ENCODE measurements at regions not wholly inside any gene's neighbourhood (a gene's known extent, or its start where the extent isn't known, plus 50 kb on each side); places are given as distances from the start of the nearest gene placed in this dataset.
A peak's percentile ranks its signal among the peaks of the same experiment; 100 is the strongest.

GRCh38 chr13:30128591-30128990, 178.8 kb downstream of the KATNAL1 start:
- ATAC-seq (no peak), DNase-seq (no peak)
- TF ChIP-seq, protein P1, sequence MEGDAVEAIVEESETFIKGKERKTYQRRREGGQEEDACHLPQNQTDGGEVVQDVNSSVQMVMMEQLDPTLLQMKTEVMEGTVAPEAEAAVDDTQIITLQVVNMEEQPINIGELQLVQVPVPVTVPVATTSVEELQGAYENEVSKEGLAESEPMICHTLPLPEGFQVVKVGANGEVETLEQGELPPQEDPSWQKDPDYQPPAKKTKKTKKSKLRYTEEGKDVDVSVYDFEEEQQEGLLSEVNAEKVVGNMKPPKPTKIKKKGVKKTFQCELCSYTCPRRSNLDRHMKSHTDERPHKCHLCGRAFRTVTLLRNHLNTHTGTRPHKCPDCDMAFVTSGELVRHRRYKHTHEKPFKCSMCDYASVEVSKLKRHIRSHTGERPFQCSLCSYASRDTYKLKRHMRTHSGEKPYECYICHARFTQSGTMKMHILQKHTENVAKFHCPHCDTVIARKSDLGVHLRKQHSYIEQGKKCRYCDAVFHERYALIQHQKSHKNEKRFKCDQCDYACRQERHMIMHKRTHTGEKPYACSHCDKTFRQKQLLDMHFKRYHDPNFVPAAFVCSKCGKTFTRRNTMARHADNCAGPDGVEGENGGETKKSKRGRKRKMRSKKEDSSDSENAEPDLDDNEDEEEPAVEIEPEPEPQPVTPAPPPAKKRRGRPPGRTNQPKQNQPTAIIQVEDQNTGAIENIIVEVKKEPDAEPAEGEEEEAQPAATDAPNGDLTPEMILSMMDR (IDR thresholded peaks at IDR 0.05), result no peak
- peaks cover 21% of the 10 kb centered on the region for H3K4me1 ChIP-seq
- H3K36me3 ChIP-seq, result no peaks in the 10 kb centered on the region
- H3K27ac ChIP-seq, result no peak overlapping the region
- no peaks in the 10 kb centered on the region for H3K27me3 ChIP-seq (ENCODE audit: low read depth)
- no peak overlapping the region for H3K4me3 ChIP-seq
- intact Hi-C loops (cut with DNase I), result no loop called here
- no peaks in the 10 kb centered on the region for H3K9me3 ChIP-seq

- ATAC-seq, result no peak
Observed at GRCh38 chr13:30128095-30128494, 179.3 kb downstream of the KATNAL1 start.

DNA sequence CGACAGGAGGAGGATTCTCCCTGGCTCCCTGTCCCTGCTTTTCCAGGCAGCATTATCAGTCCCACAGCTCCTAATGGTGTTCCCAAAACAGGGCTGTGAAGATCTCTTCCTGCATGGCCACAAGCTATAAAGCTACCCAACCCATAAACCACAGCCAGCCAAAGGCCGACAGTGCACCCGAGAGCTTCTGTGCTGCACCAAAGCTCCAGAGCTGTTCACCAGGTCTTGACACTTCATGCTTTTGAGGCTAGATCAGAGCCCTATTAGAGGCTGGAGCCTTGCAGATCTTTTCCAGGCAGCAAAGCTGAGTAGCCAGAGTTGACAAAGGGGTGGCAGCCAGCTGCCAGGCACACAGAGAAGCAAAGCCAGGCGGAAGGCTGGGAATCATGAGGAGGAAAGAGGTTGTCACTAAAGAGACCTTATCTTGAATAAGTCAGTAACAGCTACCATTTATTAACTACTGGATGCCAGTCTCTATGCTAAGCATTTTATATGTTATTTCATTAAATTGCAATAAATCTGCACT, 180.4 kb downstream of the KATNAL1 start:
- H3K36me3 ChIP-seq, result no peaks in the 10 kb centered on the region
- TF ChIP-seq, protein P1 (IDR thresholded peaks at IDR 0.05), result no peak
- H3K4me3 ChIP-seq, result no peak overlapping the region
- intact Hi-C loops (cut with DNase I), result no loop called here
- ATAC-seq (no peak), DNase-seq (no peak)
- no peaks in the 10 kb centered on the region for H3K27me3 ChIP-seq (ENCODE audit: low read depth)
- peaks cover 13% of the 10 kb centered on the region for H3K4me1 ChIP-seq
- no peak overlapping the region for H3K27ac ChIP-seq
- no peaks in the 10 kb centered on the region for H3K9me3 ChIP-seq

More at GRCh38 chr13:30128095-30128494, 179.3 kb downstream of the KATNAL1 start:
- intact Hi-C loops (cut with DNase I), result no loop called here
- Histone ChIP-seq H3K27ac (no peak overlapping the region), H3K36me3 (no peaks in the 10 kb centered on the region), H3K27me3 (ENCODE audit: low read depth) (no peaks in the 10 kb centered on the region), H3K4me1 (peaks cover 21% of the 10 kb centered on the region), H3K9me3 (no peaks in the 10 kb centered on the region), H3K4me3 (no peak overlapping the region)
- no peak for DNase-seq
- TF ChIP-seq, protein P1 (IDR thresholded peaks at IDR 0.05), result no peak

- ATAC-seq, result peak; percentile 91 to 95
- H3K4me1 ChIP-seq, result peaks cover 13% of the 10 kb centered on the region
- intact Hi-C loops (cut with DNase I), result no loop called here
- TF ChIP-seq, protein P1 (IDR thresholded peaks at IDR 0.05), result no peak
- H3K27ac ChIP-seq, result no peak overlapping the region
- no peaks in the 10 kb centered on the region for H3K27me3 ChIP-seq (ENCODE audit: low read depth)
- DNase-seq, result no peak
- no peaks in the 10 kb centered on the region for H3K9me3 ChIP-seq
- no peak overlapping the region for H3K4me3 ChIP-seq
- no peaks in the 10 kb centered on the region for H3K36me3 ChIP-seq
Observed at GRCh38 chr13:30125422-30126073, 181.8 kb downstream of the KATNAL1 start.

DNA sequence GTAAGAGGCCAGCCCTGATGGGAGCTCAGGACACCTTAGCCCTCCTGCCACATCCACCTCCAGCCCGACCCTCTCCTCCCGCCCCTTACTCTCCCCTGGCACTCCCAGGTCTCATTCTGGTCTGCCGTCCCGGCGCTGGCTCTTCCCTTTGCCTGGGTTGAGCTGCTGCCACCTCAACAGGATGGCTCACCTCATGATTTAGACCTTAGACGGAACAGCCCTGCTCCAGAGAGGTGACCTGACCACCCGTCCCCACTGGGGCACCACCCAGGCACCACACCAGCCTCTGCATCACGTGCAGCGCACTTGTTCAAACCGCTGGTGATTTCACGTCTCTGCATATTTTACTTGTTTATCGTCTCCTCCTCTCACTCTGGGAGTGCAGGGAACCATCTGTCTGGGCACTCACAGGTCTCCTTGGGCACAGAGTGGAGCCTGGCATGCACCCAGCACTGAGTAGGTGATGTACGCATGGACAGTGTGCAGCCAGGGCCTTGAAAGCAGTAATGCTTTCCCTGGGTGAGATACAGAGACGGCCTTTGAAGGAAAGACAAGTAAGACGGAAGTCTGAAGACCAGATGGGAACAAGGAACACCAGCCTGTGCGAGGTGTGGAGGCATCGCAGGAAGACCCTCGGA, 183.1 kb downstream of the KATNAL1 start:
- DNase-seq, result no peak
- H3K36me3 ChIP-seq, result no peaks in the 10 kb centered on the region
- no peak for ATAC-seq
- H3K27ac ChIP-seq, result no peak overlapping the region
- no peaks in the 10 kb centered on the region for H3K27me3 ChIP-seq (ENCODE audit: low read depth)
- H3K4me1 ChIP-seq, result peaks cover 21% of the 10 kb centered on the region
- no peak overlapping the region for H3K4me3 ChIP-seq
- TF ChIP-seq, protein P1 (IDR thresholded peaks at IDR 0.05), result no peak
- intact Hi-C loops (cut with DNase I), result no loop called here
- no peaks in the 10 kb centered on the region for H3K9me3 ChIP-seq

Data from lower lobe of right lung (tissue), 2 donors.